GM23248 (cell line): ENCODE measurements at regions not wholly inside any gene's neighbourhood (a gene's known extent, or its start where the extent isn't known, plus 50 kb on each side); places are given as distances from the start of the nearest gene placed in this dataset.

ENCODE experiments used
- EZH2 ChIP-seq: fragments of 200-600 bp; sonication (generic); IDR thresholded peaks from 2 replicates; pipeline ENCODE4 v1.6.1; 2018; ENCODE audit warnings: antibody characterized with exemption, mild to moderate bottlenecking; ENCODE audit not compliant: insufficient read depth, poor library complexity, severe bottlenecking
- EZH2phosphoT487 ChIP-seq: fragments of 200-600 bp; sonication (generic); IDR thresholded peaks from 2 replicates; pipeline ENCODE4 v1.6.1; 2018; ENCODE audit warnings: antibody characterized with exemption, moderate library complexity, mild to moderate bottlenecking, low read depth; ENCODE audit not compliant: insufficient read depth

- no peak for TF ChIP-seq EZH2phosphoT487
- TF ChIP-seq EZH2, result no peak
Measured at GRCh38 chr1:115461526-115461925, 123.5 kb upstream of the NGF start.
